Activated CD4-positive, alpha-beta T cell treated with anti-CD3 and anti-CD28 coated beads for 1 hour (primary cell): ENCODE measurements at regions not wholly inside any gene's neighbourhood (a gene's known extent, or its start where the extent isn't known, plus 50 kb on each side); places are given as distances from the start of the nearest gene placed in this dataset.
"Not testable (repeated sequence)": the region's sequence is repeated elsewhere in the genome, so short reads cannot be mapped to it uniquely, and the experiment has no call there.

Experiments
- DNase-seq: peaks from one replicate; pipeline ENCODE4 v3.0.0-alpha.2; 2020

GRCh38 chr11:70595452-70595851 is 197.1 kb downstream of the CTTN start:
- DNase-seq: no peak

DNA sequence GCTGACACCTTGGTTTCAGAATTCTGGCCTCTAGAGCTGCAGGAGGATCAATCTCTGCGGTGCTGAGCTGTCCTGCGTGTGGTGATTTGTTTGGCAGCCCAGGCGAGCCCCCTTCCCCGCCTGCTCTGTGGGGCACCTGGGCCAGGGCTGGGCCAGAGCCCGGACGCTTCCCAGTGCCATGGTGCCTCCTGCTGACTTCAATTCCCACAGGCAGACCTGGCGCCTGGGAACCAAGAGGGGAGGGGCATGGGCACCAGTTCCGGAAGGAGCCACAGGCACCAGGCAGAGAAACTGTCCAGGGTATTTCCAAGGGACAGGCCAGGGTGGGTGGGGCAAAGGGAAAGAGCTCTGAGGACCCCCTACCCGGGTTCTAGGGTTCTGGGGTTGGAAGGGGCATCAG is 197.8 kb downstream of the CTTN start:
- no peak for DNase-seq

- no peak for DNase-seq
Observed at GRCh38 chr11:70597006-70597555, 198.8 kb downstream of the CTTN start.

DNA sequence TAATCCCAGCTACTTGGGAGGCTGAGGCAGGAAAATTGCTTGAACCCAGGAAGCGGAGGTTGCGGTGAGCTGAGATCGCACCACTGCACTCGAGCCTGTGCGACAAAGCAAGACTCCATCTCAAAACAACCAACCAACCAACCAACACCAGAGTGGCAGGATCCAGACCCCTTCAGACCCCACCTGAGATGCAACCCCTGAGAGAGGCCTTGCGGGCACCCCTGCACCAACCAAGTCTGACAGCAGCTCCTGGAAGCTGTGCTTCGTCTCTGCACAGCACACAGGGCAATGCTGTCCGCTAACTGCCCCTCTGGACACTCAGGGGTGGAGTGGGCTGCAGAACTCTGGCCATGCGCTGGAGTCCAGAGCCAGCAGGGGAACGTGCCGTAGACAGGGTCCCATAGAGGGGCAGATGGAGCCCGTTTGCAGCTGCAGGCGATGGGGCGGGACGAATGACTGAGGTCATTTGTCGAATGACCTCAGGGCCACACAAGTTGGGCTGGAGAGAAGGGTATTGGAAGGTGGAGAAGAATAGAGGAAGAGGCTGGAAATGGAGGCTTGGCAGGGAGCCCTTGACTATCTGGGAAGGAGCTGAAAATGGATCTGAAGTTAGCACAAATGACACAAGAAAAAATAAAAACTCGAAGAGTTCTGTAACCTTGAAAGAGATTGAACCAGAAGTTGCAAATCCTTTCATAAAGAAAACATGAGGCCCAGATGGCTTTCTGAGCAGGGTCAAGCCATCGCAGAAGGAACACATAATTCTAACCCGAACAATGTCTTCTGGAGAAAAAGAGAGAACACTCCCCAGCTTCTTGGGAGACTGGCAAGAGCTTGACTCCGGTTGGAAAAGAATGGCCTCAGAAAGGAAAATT is 199.7 kb downstream of the CTTN start:
- no peak for DNase-seq

- DNase-seq: not testable (repeated sequence)
Observed at GRCh38 chr11:70600911-70601415, 202.6 kb downstream of the CTTN start.

DNA sequence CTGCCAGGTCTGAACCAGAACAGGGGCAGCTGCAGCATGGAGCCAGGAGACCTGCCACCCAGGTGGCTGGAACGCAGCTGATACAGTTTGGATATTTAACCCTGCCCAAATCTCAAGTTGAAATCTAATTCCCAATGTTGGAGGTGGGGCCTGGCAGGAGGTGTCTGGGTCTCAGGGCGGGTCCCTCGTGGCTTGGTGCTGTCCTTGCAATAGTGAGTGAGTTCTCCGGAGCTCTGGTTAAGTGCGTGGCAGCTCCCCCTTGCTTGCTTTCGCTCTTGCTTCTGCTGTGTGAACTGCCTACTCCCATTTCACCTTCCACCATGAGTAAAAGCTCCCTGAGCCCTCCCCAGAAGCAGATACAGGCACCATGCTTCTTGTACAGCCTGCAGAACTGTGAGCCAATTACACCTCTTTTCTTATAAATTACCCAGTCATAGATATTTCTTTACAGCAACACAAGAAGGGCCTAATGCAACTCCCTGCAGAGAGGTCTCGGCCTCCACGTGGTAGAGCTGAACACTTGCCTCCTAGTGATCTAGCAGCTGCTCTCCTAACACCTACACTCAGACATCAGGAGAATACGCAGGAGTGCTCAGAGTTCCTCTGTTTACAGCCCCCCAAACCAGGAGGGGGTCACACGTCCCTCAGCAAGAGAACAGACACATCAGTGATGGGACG is 203.7 kb downstream of the CTTN start:
- no peak for DNase-seq

DNA sequence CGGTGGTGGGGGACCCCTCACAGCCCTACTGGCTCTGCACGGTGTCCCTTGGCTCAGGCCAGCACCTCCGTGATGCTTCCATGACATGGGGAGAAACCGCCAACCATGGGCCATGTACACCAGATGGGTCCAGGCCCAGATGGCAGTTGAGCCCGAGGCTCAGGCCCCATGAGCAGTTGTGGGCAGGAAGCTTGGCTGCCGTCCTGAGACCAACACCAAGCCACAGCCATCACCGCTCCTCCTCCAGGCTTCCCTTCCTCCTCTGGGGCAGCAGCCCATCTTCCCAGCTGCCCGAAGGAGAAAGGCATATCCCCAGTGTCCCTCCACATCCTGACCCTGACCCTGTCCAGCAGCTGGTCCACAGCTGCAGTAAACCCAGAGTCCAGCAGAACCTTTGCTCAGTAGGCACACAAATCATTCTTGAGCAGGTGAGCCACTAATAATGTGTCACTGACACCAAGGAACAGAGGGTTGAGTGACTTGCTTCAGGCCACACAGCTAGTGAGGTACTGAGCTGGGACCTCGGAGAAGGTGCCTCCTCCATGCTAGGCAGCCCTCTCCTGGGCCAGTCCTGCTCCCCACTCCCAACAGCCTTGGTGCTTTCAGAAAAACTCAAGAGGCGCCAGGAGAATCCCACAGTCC is 204.9 kb downstream of the CTTN start:
- DNase-seq: no peak

- DNase-seq: no peak
Observed at GRCh38 chr11:70603756-70604211, 205.5 kb downstream of the CTTN start.

GRCh38 chr11:70604221-70604620 is 205.9 kb downstream of the CTTN start:
- DNase-seq: no peak

DNA sequence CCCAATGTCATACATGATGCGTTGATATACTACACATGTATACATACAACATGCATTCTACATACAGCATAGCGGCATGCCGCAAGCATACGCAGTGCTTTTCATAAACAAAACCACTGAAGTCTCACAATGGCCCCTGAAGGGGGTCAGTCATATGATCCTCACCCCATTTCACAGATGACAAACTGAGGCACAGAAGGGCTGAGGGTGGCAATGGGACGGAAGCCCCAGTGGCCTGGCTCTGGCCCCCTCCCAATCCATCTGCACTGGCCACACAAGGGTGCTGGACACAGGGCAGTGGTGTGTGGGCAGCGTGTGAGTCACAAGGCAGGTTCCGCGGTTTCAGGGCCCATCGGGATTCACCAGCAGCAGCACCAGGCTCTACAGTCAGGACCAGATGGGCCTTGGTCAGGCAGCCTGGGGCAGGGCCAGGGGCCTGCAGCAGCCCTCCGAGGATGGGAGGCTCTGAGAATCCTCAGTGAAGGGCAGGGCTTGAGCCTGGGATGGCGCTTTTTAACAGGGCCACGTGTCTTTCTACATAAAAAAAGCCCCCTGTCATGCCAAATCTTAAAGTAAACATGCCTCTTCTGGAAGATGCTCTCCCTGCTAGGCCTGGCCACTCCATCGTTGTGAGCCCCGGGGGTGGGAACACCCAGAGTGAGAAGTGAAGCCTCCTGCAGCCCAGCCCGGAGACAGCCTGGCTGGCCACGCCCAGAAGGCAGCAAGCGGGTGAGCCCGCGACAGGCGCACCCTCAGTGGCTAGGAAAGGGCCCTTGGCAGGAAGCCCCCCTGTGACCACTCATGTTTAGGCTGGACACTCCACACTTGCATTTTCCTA is 206.5 kb downstream of the CTTN start:
- DNase-seq: no peak

- no peak for DNase-seq
Observed at GRCh38 chr11:70605468-70605815, 207.1 kb downstream of the CTTN start.

GRCh38 chr11:70605846-70606245 is 207.5 kb downstream of the CTTN start:
- DNase-seq: no peak

- no peak for DNase-seq
Observed at GRCh38 chr11:70606248-70606950, 208.1 kb downstream of the CTTN start.

DNA sequence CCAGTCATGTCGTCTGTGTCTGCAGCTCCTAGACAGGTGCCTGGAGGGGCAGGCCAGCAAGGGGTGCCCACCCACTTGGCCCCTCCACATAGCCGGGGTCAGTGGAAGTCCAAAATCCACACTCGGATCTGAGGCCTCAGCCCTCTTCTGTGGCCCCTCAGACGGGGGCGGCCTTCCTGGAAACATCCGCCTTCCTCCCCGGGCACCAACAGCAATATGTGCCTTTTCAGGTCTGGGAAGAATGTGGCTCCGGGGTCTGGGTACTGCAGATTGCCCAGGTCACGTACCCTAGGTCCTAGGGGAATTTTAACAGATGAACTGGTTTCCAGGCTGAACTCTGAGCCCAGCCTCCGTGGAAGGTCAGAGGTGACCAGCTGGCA is 208.6 kb downstream of the CTTN start:
- DNase-seq: no peak

DNA sequence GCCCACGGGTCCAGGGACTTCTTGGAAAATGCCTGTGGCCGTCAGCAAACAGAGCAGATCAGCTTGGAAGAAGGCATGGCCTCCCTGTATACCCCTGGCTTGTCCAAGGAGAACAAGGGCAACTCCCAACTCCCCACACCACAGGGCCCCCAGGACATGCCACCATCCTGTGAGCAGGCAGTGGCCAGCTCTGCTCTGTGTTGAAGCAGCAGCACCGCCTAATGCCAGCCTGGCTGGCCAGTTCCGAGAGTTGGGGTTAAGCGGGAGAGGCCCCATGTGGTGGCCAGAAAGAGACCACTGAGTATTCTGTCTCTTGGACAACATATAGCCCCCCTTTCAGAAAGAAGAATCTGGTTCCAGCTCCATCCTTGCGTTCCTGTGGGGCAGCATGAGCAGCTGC is 209.2 kb downstream of the CTTN start:
- no peak for DNase-seq

DNA sequence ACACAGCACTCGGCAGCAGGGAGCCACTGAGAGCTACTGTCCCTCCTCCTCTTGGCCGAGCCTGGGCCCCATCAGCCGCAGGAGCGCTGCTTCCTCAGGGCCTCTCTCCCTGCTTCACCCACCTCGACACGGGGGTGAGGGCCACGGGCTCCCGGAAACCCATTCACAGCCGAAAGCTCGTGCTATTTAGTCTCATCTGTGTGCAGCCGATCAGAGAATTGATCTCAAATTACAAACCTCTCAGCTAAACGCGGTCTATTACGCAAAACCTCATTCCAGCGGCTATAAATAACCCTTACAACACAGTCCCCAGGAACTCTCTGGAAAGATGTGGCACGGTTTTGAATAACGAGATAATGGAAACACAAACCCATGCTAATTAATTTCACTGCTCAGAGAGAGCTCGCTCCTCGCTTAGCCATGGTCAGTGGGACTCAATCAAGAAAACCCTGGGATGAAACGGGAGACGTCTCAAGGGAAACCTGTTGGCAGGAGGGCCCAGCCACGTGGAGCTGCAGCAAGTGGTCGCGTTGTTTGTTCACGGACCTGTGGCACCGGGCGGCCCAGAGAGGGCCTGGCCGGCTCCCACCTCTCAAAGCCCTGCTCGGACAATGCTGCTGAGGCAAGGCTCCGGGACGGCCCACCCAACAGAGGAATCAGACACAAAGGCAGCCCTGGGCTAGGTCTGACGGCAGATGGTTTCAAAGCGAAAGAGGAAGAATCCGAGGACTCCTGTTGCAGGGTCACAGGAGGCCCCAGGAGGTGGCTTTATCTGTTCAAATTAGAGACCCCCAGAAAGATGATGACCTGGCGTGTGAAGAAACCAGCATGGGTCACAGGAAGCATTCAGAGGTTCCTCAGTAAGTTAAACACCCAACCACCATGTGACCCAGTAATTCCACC is 210.5 kb downstream of the CTTN start:
- DNase-seq: no peak

DNA sequence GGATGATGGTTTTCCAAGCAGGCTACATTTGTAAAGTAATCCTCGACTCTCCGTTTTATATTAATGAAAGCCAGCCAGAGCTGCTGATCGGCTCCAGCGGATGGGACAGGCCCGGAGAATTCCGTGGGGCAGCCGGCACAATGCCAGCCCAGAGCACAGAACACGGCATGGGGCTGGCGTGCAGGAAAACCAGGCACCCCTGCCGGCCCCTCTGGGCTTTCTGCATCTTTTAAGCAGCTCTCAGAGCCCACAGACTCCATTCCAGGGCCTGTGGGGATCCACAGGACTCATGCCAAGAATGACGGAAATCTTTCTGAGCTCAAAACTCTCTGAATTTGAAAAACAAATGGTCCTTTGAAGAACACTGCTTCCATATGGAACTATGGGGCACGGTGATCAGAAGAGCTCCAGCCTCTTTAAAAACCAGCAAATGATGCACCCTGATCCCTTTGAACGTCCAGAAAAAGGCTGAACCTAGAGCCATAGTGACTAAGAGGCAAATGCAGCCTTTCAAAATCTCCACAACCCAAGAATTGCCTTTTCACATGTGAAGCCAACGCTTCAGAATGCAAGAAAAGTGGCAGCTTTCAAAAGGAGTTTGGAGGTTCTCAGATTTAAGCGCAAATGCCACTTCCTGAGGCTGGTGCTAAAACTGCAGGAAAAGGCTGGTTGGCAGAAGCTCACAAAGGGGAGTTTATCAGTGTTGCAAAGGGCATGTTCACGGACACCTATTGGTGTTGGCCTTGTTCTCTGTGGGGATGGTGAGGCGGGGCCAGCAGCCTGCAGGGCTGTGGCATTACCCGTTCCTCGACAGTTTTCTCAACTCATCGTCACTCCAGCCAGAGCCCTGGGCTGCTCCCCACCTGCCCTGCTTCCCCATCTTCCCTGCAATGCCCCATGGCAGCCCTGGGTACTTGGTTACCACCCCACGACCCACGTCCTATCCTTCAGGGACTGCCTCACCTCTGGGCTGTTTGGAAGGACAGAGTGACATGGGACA is 212.5 kb downstream of the CTTN start:
- DNase-seq: no peak

DNA sequence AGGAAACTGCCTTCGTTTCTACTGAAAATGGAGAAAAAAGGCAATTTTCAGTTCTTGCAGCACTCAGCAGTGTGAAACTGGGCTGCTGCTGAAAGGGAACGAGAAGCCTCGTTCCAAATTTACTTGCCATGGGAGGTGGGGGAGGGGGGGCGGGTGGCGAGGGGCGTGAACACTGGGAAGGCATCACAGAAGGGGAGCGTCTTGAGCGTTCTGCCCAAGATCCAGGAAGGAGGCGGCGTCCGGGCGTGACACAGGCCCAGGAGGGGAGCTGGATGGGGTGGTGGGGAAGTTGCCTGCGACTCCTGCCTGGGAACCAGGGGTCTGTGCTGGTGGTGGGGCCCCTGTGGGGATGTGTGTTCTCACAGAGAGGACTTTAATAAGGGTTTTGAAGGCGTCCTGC is 213.5 kb downstream of the CTTN start:
- no peak for DNase-seq

DNA sequence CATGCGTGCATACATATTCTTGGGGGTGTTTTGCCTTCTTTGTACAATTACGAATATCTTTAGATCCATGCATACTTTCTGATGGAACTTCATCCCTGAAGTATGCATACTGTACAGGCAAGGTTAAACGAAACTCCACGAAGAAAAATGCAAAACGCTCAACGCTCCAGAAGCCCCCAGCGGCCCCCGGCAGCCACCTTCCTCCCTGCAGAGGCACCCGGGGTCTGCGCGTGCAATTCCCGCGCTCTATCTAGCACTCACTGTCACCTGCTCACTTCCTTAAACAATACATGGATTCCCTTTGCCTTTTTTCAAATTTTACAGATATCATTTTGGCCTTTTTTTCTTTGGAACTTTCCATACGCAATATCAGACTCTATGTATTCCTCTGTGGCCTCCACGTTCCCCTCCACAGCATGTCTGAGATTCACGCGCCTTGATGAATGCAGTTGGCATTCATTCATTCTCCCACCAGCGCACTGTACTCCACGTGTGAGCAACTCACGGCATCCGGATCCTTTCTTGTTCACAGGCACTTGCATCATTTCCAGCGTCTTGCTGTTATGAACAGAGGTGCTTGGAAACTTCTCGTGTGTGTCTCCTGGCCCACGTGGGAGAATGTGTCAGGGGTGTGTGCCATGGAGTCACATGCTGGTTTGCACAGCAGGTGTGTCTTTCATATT is 214.3 kb downstream of the CTTN start:
- DNase-seq: no peak
